Mesenchymal stem cell (in vitro differentiated cells and primary cell): ENCODE measurements at regions not wholly inside any gene's neighbourhood (a gene's known extent, or its start where the extent isn't known, plus 50 kb on each side); places are given as distances from the start of the nearest gene placed in this dataset.
"Not testable (repeated sequence)": the region's sequence is repeated elsewhere in the genome, so short reads cannot be mapped to it uniquely, and the experiment has no call there.

ENCODE experiments used
- DNase-seq: peaks from one replicate; pipeline ENCODE4 v3.0.0-alpha.2; 2013
- H2AFZ ChIP-seq: one replicate; pipeline ENCODE4 v1.6.1; 2013; ENCODE audit warnings: low read depth, mild to moderate bottlenecking, control low read depth, inconsistent platforms, low read length, moderate library complexity
- H2AK5ac ChIP-seq: 2 replicates; pipeline ENCODE4 v1.6.1; 2013; ENCODE audit warnings: low read length, moderate library complexity, mild to moderate bottlenecking, inconsistent platforms; ENCODE audit not compliant: severe bottlenecking
- H2BK120ac ChIP-seq: one replicate; pipeline ENCODE4 v1.6.1; 2013; ENCODE audit warnings: low read depth, mild to moderate bottlenecking, inconsistent platforms, low read length, moderate library complexity
- H2BK12ac ChIP-seq, 2 experiments: one replicate each; pipeline ENCODE4 v1.6.1; 2013; ENCODE audit warnings: inconsistent platforms in 2 of 2, low read length in 2 of 2, mild to moderate bottlenecking in 2 of 2, moderate library complexity in 2 of 2, control low read depth in 1 of 2
- H2BK15ac ChIP-seq: one replicate; pipeline ENCODE4 v1.6.1; 2013; ENCODE audit warnings: mild to moderate bottlenecking, low read depth, inconsistent platforms; ENCODE audit not compliant: poor library complexity, severe bottlenecking
- H2BK5ac ChIP-seq: 2 replicates; pipeline ENCODE4 v1.6.1; 2013; ENCODE audit warnings: low read depth, mild to moderate bottlenecking, low read length, control low read depth, inconsistent platforms; ENCODE audit not compliant: poor library complexity, severe bottlenecking
- H3K14ac ChIP-seq, 2 experiments: one replicate each; pipeline ENCODE4 v1.6.1; 2013; ENCODE audit warnings: inconsistent platforms in 2 of 2, low read length in 2 of 2, control low read depth in 1 of 2, mild to moderate bottlenecking in 1 of 2, moderate library complexity in 1 of 2
- H3K18ac ChIP-seq, 2 experiments: one replicate each; pipeline ENCODE4 v1.6.1; 2013; ENCODE audit warnings: inconsistent platforms in 2 of 2, low read length in 2 of 2, control low read depth in 1 of 2, low read depth in 1 of 2, mild to moderate bottlenecking in 1 of 2
- H3K23ac ChIP-seq, 2 experiments: one replicate each; pipeline ENCODE4 v1.6.1; 2013; ENCODE audit warnings: inconsistent platforms in 2 of 2, low read length in 2 of 2, mild to moderate bottlenecking in 2 of 2, moderate library complexity in 2 of 2, control low read depth in 1 of 2
- H3K27ac ChIP-seq: 2 replicates; pipeline ENCODE4 v1.5.1; 2013; ENCODE audit warnings: mild to moderate bottlenecking, moderate library complexity, low read length, control low read depth, inconsistent platforms; ENCODE audit not compliant: poor library complexity, severe bottlenecking
- H3K27me3 ChIP-seq, 2 experiments: 2 replicates each; pipeline versions ENCODE4 v1.6.1 to v1.7.0; 2013; ENCODE audit warnings: low read length in 2 of 2, mild to moderate bottlenecking in 2 of 2, moderate library complexity in 2 of 2, control low read depth in 1 of 2, inconsistent platforms in 1 of 2; ENCODE audit not compliant: control insufficient read depth in 1 of 2, insufficient read depth in 1 of 2
- H3K36me3 ChIP-seq, 2 experiments: 2 replicates each; pipeline versions ENCODE4 v1.6.1 to v1.7.0; 2013; ENCODE audit warnings: low read length in 2 of 2, control low read depth in 1 of 2, inconsistent platforms in 1 of 2, low read depth in 1 of 2, mild to moderate bottlenecking in 1 of 2; ENCODE audit not compliant: insufficient read depth in 2 of 2, control insufficient read depth in 1 of 2
- H3K4ac ChIP-seq, 2 experiments: one replicate each; pipeline ENCODE4 v1.6.1; 2013; ENCODE audit warnings: inconsistent platforms in 2 of 2, low read length in 2 of 2, mild to moderate bottlenecking in 2 of 2, moderate library complexity in 2 of 2, control low read depth in 1 of 2, low read depth in 1 of 2
- H3K4me1 ChIP-seq: 2 replicates; pipeline ENCODE4 v1.6.1; 2013; ENCODE audit warnings: low read depth, low read length, control low read depth; ENCODE audit not compliant: control insufficient read depth, insufficient read depth
- H3K4me2 ChIP-seq: 2 replicates; pipeline ENCODE4 v1.6.1; 2013; ENCODE audit warnings: low read length, mild to moderate bottlenecking, inconsistent platforms; ENCODE audit not compliant: poor library complexity, severe bottlenecking
- H3K4me3 ChIP-seq, 2 experiments: 2 replicates each; pipeline versions ENCODE4 v1.5.1 to v1.7.0; 2013; ENCODE audit warnings: low read length in 2 of 2, mild to moderate bottlenecking in 2 of 2, control low read depth in 1 of 2, low read depth in 1 of 2; ENCODE audit not compliant: insufficient read depth in 1 of 2
- H3K79me1 ChIP-seq: replicated peaks from 2 replicates; pipeline ENCODE4 v1.6.1; 2013; ENCODE audit warnings: mild to moderate bottlenecking, control low read depth, low read length, inconsistent platforms; ENCODE audit not compliant: poor library complexity, severe bottlenecking
- H3K9ac ChIP-seq: 2 replicates; pipeline ENCODE4 v1.7.0; 2013; ENCODE audit warnings: mild to moderate bottlenecking, low read length, moderate library complexity
- H3K9me3 ChIP-seq: 2 replicates; pipeline ENCODE4 v1.7.0; 2013; ENCODE audit warnings: mild to moderate bottlenecking, low read length; ENCODE audit not compliant: control insufficient read depth
- H4K8ac ChIP-seq: one replicate; pipeline ENCODE4 v1.6.1; 2013; ENCODE audit warnings: inconsistent platforms, mild to moderate bottlenecking, low read length, moderate library complexity
- H4K91ac ChIP-seq: one replicate; pipeline ENCODE4 v1.6.1; 2013; ENCODE audit warnings: mild to moderate bottlenecking, low read length, inconsistent platforms
- WGBS: methylation state at CpG from one replicate; pipeline ENCODE4 v1.1.7; 2013; ENCODE audit warnings: mixed read lengths; 5-methylcytosine and 5-hydroxymethylcytosine counted together

- H3K4ac ChIP-seq, H3K9ac ChIP-seq, H3K27me3 ChIP-seq, DNase-seq, H3K79me1 ChIP-seq, H2AK5ac ChIP-seq, H3K4me1 ChIP-seq, H2BK5ac ChIP-seq, H3K9me3 ChIP-seq, H4K91ac ChIP-seq, H3K4me2 ChIP-seq, H3K4me3 ChIP-seq, H2BK120ac ChIP-seq, H4K8ac ChIP-seq, H2AFZ ChIP-seq, H3K14ac ChIP-seq, H3K23ac ChIP-seq, H3K36me3 ChIP-seq, H2BK12ac ChIP-seq, H3K27ac ChIP-seq, H3K18ac ChIP-seq, H2BK15ac ChIP-seq: not testable (repeated sequence)
- 75% methylated on average over 1 of the region's 1 CpG for WGBS
Measured at GRCh38 chr15:31681529-31682259, 348.6 kb upstream of the CHRNA7 start.

- not testable (repeated sequence) for H3K4ac ChIP-seq, H2BK120ac ChIP-seq, H3K4me1 ChIP-seq, DNase-seq, H2AK5ac ChIP-seq, H3K4me3 ChIP-seq, H2BK15ac ChIP-seq, H3K79me1 ChIP-seq, H3K9me3 ChIP-seq, H3K14ac ChIP-seq, H3K18ac ChIP-seq, H3K27me3 ChIP-seq, H2BK12ac ChIP-seq, H3K27ac ChIP-seq, H4K8ac ChIP-seq, H4K91ac ChIP-seq, H2BK5ac ChIP-seq, H3K36me3 ChIP-seq, H3K23ac ChIP-seq, H3K9ac ChIP-seq, H3K4me2 ChIP-seq, H2AFZ ChIP-seq
- WGBS: 69% methylated on average over 6 of the region's 8 CpGs
Measured at GRCh38 chr15:31687088-31687487, 343.2 kb upstream of the CHRNA7 start.

GRCh38 chr15:31696509-31696908 is 333.8 kb upstream of the CHRNA7 start:
- H3K4me3 ChIP-seq, H2BK5ac ChIP-seq, H2BK12ac ChIP-seq, H3K27ac ChIP-seq, H2BK15ac ChIP-seq, H3K23ac ChIP-seq, H3K4ac ChIP-seq, H3K14ac ChIP-seq, H4K91ac ChIP-seq, H3K36me3 ChIP-seq, H4K8ac ChIP-seq, H3K4me2 ChIP-seq, H3K79me1 ChIP-seq, H2BK120ac ChIP-seq, H3K4me1 ChIP-seq, H3K18ac ChIP-seq, H3K27me3 ChIP-seq, H2AFZ ChIP-seq, H2AK5ac ChIP-seq, DNase-seq, H3K9me3 ChIP-seq, H3K9ac ChIP-seq: not testable (repeated sequence)
- no CpG with 5 or more reads among the region's 5 CpGs for WGBS

- H4K91ac ChIP-seq, H2AK5ac ChIP-seq, H2BK5ac ChIP-seq, H3K4me2 ChIP-seq, H4K8ac ChIP-seq, H3K27me3 ChIP-seq, H3K23ac ChIP-seq, H3K4ac ChIP-seq, H3K4me3 ChIP-seq, DNase-seq, H3K14ac ChIP-seq, H2BK15ac ChIP-seq, H3K18ac ChIP-seq, H3K79me1 ChIP-seq, H2BK120ac ChIP-seq, H3K36me3 ChIP-seq, H3K9ac ChIP-seq, H3K4me1 ChIP-seq, H3K9me3 ChIP-seq, H2AFZ ChIP-seq, H2BK12ac ChIP-seq, H3K27ac ChIP-seq: not testable (repeated sequence)
- no CpG with 5 or more reads among the region's 7 CpGs for WGBS
Measured at GRCh38 chr15:31705076-31705678, 325.1 kb upstream of the CHRNA7 start.
